ENCODE measurements at regions not wholly inside any gene's neighbourhood (a gene's known extent, or its start where the extent isn't known, plus 50 kb on each side); places are given as distances from the start of the nearest gene placed in this dataset.

GRCh38 chr5:5800801-5801761 is 378.6 kb downstream of the ICE1 start:
- intact Hi-C loops (cut with micrococcal nuclease): no loop called here
- Histone ChIP-seq H3K27ac (ENCODE audit: low read length) (no peak overlapping the region), H3K4me1 (ENCODE audit: insufficient read depth, low read length) (no peaks in the 10 kb centered on the region), H3K9me3 (ENCODE audit: low read length) (no peaks in the 10 kb centered on the region), H4K20me1 (ENCODE audit: low read length) (no peaks in the 10 kb centered on the region), H3K9ac (ENCODE audit: low read length) (no peak overlapping the region), H3K4me2 (ENCODE audit: low read length) (no peak overlapping the region), H3K4me3 (ENCODE audit: low read length) (no peak overlapping the region), H3F3A (ENCODE audit: low read length, unreplicated experiment) (no peaks in the 10 kb centered on the region), H3K9me2 (replicated peaks; ENCODE audit: low read length) (no peaks in the 10 kb centered on the region), H3K36me3 (ENCODE audit: low read depth, low read length) (no peaks in the 10 kb centered on the region), H3K27me3 (ENCODE audit: low read length) (peaks cover 100% of the 10 kb centered on the region), H3K79me2 (ENCODE audit: low read length) (no peaks in the 10 kb centered on the region), H2AFZ (ENCODE audit: low read length) (no peak overlapping the region)
- ATAC-seq (no peak), DNase-seq (no peak)
- no TSS peak for BruUV-seq (replicated peaks)
- POLR2A ChIA-PET (ENCODE audit: unreplicated experiment): no interaction called here
- CTCF ChIA-PET: no interaction called here
- TF ChIP-seq EZH2 (IDR thresholded peaks at IDR 0.05; ENCODE audit: low read length, unreplicated experiment) (no peak), EZH2phosphoT487 (IDR thresholded peaks at IDR 0.05; ENCODE audit: borderline replicate concordance, low read length) (no peak)
- TF ChIP-seq, protein P1, sequence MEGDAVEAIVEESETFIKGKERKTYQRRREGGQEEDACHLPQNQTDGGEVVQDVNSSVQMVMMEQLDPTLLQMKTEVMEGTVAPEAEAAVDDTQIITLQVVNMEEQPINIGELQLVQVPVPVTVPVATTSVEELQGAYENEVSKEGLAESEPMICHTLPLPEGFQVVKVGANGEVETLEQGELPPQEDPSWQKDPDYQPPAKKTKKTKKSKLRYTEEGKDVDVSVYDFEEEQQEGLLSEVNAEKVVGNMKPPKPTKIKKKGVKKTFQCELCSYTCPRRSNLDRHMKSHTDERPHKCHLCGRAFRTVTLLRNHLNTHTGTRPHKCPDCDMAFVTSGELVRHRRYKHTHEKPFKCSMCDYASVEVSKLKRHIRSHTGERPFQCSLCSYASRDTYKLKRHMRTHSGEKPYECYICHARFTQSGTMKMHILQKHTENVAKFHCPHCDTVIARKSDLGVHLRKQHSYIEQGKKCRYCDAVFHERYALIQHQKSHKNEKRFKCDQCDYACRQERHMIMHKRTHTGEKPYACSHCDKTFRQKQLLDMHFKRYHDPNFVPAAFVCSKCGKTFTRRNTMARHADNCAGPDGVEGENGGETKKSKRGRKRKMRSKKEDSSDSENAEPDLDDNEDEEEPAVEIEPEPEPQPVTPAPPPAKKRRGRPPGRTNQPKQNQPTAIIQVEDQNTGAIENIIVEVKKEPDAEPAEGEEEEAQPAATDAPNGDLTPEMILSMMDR (conservative IDR thresholded peaks at IDR 0.05; ENCODE audit: low read depth, low read length): no peak

DNA sequence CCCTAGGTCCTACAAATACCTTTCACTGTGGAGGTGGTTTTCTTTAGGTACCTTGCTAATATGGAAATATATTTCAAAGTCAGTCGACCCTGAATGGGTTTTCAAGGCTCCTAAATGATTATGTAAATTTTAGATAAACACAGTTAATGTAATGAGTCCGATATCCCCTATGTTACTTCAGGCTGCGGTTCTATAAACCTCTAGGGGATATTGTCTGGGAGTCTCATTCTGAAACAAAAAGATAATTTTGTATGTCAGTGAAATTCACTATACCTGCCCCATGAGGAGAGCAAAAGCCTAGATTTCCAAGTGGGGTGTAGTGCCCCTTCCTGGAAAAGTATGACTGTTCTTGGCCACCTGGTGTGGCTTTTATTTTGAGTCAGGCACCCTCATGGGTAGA is 377.3 kb downstream of the ICE1 start:
- Histone ChIP-seq H3K4me3 (ENCODE audit: low read length) (no peak overlapping the region), H3K36me3 (ENCODE audit: low read depth, low read length) (no peaks in the 10 kb centered on the region), H3K9me2 (replicated peaks; ENCODE audit: low read length) (no peaks in the 10 kb centered on the region), H3K27me3 (ENCODE audit: low read length) (peaks cover 100% of the 10 kb centered on the region), H3K4me1 (ENCODE audit: insufficient read depth, low read length) (no peaks in the 10 kb centered on the region), H4K20me1 (ENCODE audit: low read length) (no peaks in the 10 kb centered on the region), H3K9ac (ENCODE audit: low read length) (no peak overlapping the region), H3F3A (ENCODE audit: low read length, unreplicated experiment) (no peaks in the 10 kb centered on the region), H3K79me2 (ENCODE audit: low read length) (no peaks in the 10 kb centered on the region), H3K4me2 (ENCODE audit: low read length) (no peak overlapping the region), H2AFZ (ENCODE audit: low read length) (no peak overlapping the region), H3K9me3 (ENCODE audit: low read length) (no peaks in the 10 kb centered on the region), H3K27ac (ENCODE audit: low read length) (no peak overlapping the region)
- ATAC-seq (no peak), DNase-seq (no peak)
- BruUV-seq (replicated peaks): no TSS peak
- ChIA-PET POLR2A (ENCODE audit: unreplicated experiment) (no interaction called here), CTCF (no interaction called here)
- intact Hi-C loops (cut with micrococcal nuclease): no loop called here
- TF ChIP-seq EZH2phosphoT487 (IDR thresholded peaks at IDR 0.05; ENCODE audit: borderline replicate concordance, low read length): no peak
- no peak for TF ChIP-seq EZH2 (IDR thresholded peaks at IDR 0.05; ENCODE audit: low read length, unreplicated experiment)
- TF ChIP-seq, protein P1 (conservative IDR thresholded peaks at IDR 0.05; ENCODE audit: low read depth, low read length): no peak

DNA sequence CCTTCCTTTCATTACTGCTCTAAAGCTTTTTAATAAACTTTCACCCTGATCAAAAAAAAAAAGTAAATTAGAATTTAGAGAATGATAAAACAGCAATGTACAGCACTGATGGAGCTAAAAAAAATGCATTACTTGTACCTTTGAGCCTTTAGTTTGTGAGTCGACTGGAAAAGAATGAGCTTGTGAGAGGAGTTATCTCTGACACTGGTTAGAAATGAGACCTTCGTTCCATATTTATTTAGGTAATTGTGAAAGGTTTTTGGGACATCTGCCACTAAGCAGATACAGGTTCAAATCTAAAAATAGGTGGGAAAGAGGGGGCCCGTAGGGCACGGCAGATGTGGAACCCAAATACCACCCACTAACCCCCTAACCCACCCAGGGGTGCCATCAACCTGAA is 376.8 kb downstream of the ICE1 start:
- Histone ChIP-seq H3F3A (ENCODE audit: low read length, unreplicated experiment) (no peaks in the 10 kb centered on the region), H3K9me2 (replicated peaks; ENCODE audit: low read length) (no peaks in the 10 kb centered on the region), H3K36me3 (ENCODE audit: low read depth, low read length) (no peaks in the 10 kb centered on the region), H3K9ac (ENCODE audit: low read length) (no peak overlapping the region), H3K4me2 (ENCODE audit: low read length) (no peak overlapping the region), H4K20me1 (ENCODE audit: low read length) (no peaks in the 10 kb centered on the region), H3K4me3 (ENCODE audit: low read length) (no peak overlapping the region), H2AFZ (ENCODE audit: low read length) (no peak overlapping the region), H3K27me3 (ENCODE audit: low read length) (peaks cover 100% of the 10 kb centered on the region), H3K79me2 (ENCODE audit: low read length) (no peaks in the 10 kb centered on the region), H3K27ac (ENCODE audit: low read length) (no peak overlapping the region), H3K9me3 (ENCODE audit: low read length) (no peaks in the 10 kb centered on the region), H3K4me1 (ENCODE audit: insufficient read depth, low read length) (no peaks in the 10 kb centered on the region)
- no TSS peak for BruUV-seq (replicated peaks)
- ATAC-seq (no peak), DNase-seq (no peak)
- ChIA-PET POLR2A (ENCODE audit: unreplicated experiment) (no interaction called here), CTCF (no interaction called here)
- intact Hi-C loops (cut with micrococcal nuclease): no loop called here
- TF ChIP-seq EZH2phosphoT487 (IDR thresholded peaks at IDR 0.05; ENCODE audit: borderline replicate concordance, low read length): no peak
- TF ChIP-seq EZH2 (IDR thresholded peaks at IDR 0.05; ENCODE audit: low read length, unreplicated experiment): no peak
- TF ChIP-seq, protein P1 (conservative IDR thresholded peaks at IDR 0.05; ENCODE audit: low read depth, low read length): no peak

Data from PC-3 (cell line).